Neural progenitor cell (in vitro differentiated cells): ENCODE measurements at regions not wholly inside any gene's neighbourhood (a gene's known extent, or its start where the extent isn't known, plus 50 kb on each side); places are given as distances from the start of the nearest gene placed in this dataset.

Experiments used
- EZH2phosphoT487 ChIP-seq: fragments of 200-600 bp; sonication (generic); IDR thresholded peaks from 2 replicates; pipeline ENCODE4 v1.6.1; 2017; ENCODE audit warnings: antibody characterized with exemption
- TF ChIP-seq, protein P1 (sequence below): fragments of 200-600 bp; sonication (generic); IDR thresholded peaks from 2 replicates; pipeline ENCODE4 v1.5.1; 2017; ENCODE audit warnings: antibody characterized with exemption, mild to moderate bottlenecking

DNA sequence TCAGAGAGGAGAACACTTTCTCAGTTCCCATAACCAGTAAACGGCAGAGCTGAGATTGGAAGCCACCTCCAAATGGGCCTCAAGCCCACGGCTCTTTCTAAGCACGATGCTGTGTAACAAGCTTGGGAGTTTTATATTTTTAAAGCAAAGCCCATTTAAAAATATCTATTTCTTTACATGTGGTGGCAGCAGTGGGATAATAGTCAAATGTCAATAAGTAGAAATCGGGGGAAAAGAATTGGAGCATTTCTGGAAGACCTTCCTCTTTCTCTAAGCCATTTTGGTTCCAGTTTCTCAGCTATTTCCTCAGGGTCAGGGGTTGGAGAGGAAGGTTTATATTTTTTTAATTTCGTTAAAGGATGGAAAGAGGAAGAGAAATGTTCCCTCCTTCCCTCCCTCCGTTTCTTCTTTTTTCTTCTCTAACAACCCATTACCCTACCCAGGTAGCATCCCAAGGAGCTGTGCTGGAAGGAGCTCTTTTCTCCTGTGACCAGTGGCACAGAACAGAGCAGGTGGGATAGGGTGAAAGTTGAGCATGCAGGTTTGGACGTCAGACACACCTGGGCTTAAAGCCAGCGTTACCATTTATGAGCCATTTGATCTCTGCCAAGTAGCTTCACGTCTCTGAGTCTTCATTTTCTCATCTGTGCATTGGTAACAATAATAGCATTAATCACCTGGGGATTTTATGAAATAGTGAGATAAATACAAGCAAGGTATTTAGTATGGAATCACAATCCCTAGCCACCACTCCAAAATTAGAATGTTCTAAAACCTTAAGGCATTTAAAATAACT is 515.7 kb downstream of the RPS24 start:
- TF ChIP-seq EZH2phosphoT487 = no peak
- TF ChIP-seq, protein P1, sequence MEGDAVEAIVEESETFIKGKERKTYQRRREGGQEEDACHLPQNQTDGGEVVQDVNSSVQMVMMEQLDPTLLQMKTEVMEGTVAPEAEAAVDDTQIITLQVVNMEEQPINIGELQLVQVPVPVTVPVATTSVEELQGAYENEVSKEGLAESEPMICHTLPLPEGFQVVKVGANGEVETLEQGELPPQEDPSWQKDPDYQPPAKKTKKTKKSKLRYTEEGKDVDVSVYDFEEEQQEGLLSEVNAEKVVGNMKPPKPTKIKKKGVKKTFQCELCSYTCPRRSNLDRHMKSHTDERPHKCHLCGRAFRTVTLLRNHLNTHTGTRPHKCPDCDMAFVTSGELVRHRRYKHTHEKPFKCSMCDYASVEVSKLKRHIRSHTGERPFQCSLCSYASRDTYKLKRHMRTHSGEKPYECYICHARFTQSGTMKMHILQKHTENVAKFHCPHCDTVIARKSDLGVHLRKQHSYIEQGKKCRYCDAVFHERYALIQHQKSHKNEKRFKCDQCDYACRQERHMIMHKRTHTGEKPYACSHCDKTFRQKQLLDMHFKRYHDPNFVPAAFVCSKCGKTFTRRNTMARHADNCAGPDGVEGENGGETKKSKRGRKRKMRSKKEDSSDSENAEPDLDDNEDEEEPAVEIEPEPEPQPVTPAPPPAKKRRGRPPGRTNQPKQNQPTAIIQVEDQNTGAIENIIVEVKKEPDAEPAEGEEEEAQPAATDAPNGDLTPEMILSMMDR = no peak
